Thyroid gland (tissue), 4 donors: ENCODE measurements at regions not wholly inside any gene's neighbourhood (a gene's known extent, or its start where the extent isn't known, plus 50 kb on each side); places are given as distances from the start of the nearest gene placed in this dataset.

Experiments used
- CTCF ChIP-seq, 6 experiments: fragments of 200-600 bp in 3 of 6; fragments of 450-650 bp in 3 of 6; sonication (generic) in 3 of 6; IDR thresholded peaks; one replicate each; pipeline ENCODE4 v1.5.1; 2016 to 2019; ENCODE audit warnings: antibody characterized with exemption in 6 of 6, mild to moderate bottlenecking in 2 of 6, inconsistent platforms in 1 of 6, moderate library complexity in 1 of 6
- POLR2A ChIP-seq, 2 donors: fragments of 450-650 bp; IDR thresholded peaks; one replicate each; pipeline ENCODE4 v1.6.1; 2017; ENCODE audit warnings: antibody characterized with exemption in 2 of 2, mild to moderate bottlenecking in 2 of 2, moderate library complexity in 1 of 2

- TF ChIP-seq CTCF (IDR thresholded peaks at IDR 0.05) (no peak), POLR2A (IDR thresholded peaks at IDR 0.05) (no peak)
Observed at GRCh38 chr2:138267161-138267901, 234.2 kb upstream of the SPOPL start.
